Activated CD8-positive, alpha-beta T cell treated with anti-CD3 and anti-CD28 coated beads for 36 hours (primary cell): ENCODE measurements at regions not wholly inside any gene's neighbourhood (a gene's known extent, or its start where the extent isn't known, plus 50 kb on each side); places are given as distances from the start of the nearest gene placed in this dataset.

ENCODE experiments used
- ATAC-seq: fragments of 200-7000 bp; cut with Tn5 transposase; one replicate; pipeline ENCODE4 v1.10.0; 2021; ENCODE audit warnings: mild to moderate bottlenecking, moderate library complexity
- CTCF ChIA-PET: fragments of 350-600 bp; sonication (Branson Sonifier 250); formaldehyde crosslinking; loops from one replicate; lab custom pipeline; 2021; ENCODE audit warnings: antibody characterized with exemption; lab: Charles Lee
- POLR2A ChIA-PET: fragments of 350-600 bp; sonication (Branson Sonifier 250); formaldehyde crosslinking; loops from one replicate; lab custom pipeline; 2021; ENCODE audit warnings: antibody characterized with exemption; lab: Charles Lee
- DNase-seq: peaks from one replicate; pipeline ENCODE4 v3.0.0-alpha.2; 2020
- H3K27ac Mint-ChIP-seq: one replicate; pipeline ENCODE4 v1.8.0; 2021; ENCODE audit warnings: mild to moderate bottlenecking, mixed read lengths
- H3K27me3 Mint-ChIP-seq: one replicate; pipeline ENCODE4 v1.8.0; 2021; ENCODE audit warnings: mixed read lengths
- H3K36me3 Mint-ChIP-seq: one replicate; pipeline ENCODE4 v1.8.0; 2021; ENCODE audit warnings: low read depth, mixed read lengths
- H3K4me1 Mint-ChIP-seq: one replicate; pipeline ENCODE4 v1.8.0; 2021; ENCODE audit warnings: low read depth, mixed read lengths
- H3K4me3 Mint-ChIP-seq: one replicate; pipeline ENCODE4 v1.8.0; 2021; ENCODE audit warnings: mild to moderate bottlenecking, moderate library complexity, mixed read lengths
- H3K9me3 Mint-ChIP-seq: one replicate; pipeline ENCODE4 v1.8.0; 2021; ENCODE audit warnings: mixed read lengths
- intact Hi-C: fragments of 100-400 bp; cut with micrococcal nuclease; formaldehyde crosslinking; loops from one replicate; pipeline ENCODE4 v1.10.0; 2022
- TF ChIP-seq, protein P1 (sequence below): fragments of 200-600 bp; IDR thresholded peaks from one replicate; pipeline ENCODE4 v1.8.0; 2022; ENCODE audit warnings: antibody characterized with exemption, mild to moderate bottlenecking

- ATAC-seq (no peak), DNase-seq (no peak)
- H3K4me1 Mint-ChIP-seq, result no peaks in the 10 kb centered on the region
- no peak overlapping the region for H3K27ac Mint-ChIP-seq
- H3K9me3 Mint-ChIP-seq, result peaks cover 3% of the 10 kb centered on the region
- ChIA-PET POLR2A (no interaction called here), CTCF (no interaction called here)
- no peak overlapping the region for H3K4me3 Mint-ChIP-seq
- intact Hi-C loops, result no loop called here
- H3K27me3 Mint-ChIP-seq, result no peaks in the 10 kb centered on the region
- no peaks in the 10 kb centered on the region for H3K36me3 Mint-ChIP-seq
- TF ChIP-seq, protein P1, sequence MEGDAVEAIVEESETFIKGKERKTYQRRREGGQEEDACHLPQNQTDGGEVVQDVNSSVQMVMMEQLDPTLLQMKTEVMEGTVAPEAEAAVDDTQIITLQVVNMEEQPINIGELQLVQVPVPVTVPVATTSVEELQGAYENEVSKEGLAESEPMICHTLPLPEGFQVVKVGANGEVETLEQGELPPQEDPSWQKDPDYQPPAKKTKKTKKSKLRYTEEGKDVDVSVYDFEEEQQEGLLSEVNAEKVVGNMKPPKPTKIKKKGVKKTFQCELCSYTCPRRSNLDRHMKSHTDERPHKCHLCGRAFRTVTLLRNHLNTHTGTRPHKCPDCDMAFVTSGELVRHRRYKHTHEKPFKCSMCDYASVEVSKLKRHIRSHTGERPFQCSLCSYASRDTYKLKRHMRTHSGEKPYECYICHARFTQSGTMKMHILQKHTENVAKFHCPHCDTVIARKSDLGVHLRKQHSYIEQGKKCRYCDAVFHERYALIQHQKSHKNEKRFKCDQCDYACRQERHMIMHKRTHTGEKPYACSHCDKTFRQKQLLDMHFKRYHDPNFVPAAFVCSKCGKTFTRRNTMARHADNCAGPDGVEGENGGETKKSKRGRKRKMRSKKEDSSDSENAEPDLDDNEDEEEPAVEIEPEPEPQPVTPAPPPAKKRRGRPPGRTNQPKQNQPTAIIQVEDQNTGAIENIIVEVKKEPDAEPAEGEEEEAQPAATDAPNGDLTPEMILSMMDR, result no peak
Measured at GRCh38 chr14:43872752-43873655, 634.1 kb downstream of the FSCB start.

- ChIA-PET CTCF (no interaction called here), POLR2A (no interaction called here)
- ATAC-seq, result no peak
- Mint-ChIP-seq H3K27me3 (no peaks in the 10 kb centered on the region), H3K36me3 (no peaks in the 10 kb centered on the region), H3K4me3 (no peak overlapping the region), H3K27ac (no peak overlapping the region), H3K9me3 (peaks cover 3% of the 10 kb centered on the region), H3K4me1 (no peaks in the 10 kb centered on the region)
- DNase-seq, result no peak
- intact Hi-C loops, result no loop called here
- TF ChIP-seq, protein P1, result no peak
Measured at GRCh38 chr14:43872222-43872621, 634.9 kb downstream of the FSCB start.

GRCh38 chr14:43858981-43859380 is 648.1 kb downstream of the FSCB start:
- Mint-ChIP-seq H3K27me3 (no peaks in the 10 kb centered on the region), H3K4me1 (no peaks in the 10 kb centered on the region), H3K4me3 (no peak overlapping the region), H3K27ac (no peak overlapping the region), H3K36me3 (no peaks in the 10 kb centered on the region), H3K9me3 (peaks cover 7% of the 10 kb centered on the region)
- ChIA-PET CTCF (no interaction called here), POLR2A (no interaction called here)
- intact Hi-C loops, result no loop called here
- no peak for ATAC-seq
- DNase-seq, result no peak
- TF ChIP-seq, protein P1, result no peak

DNA sequence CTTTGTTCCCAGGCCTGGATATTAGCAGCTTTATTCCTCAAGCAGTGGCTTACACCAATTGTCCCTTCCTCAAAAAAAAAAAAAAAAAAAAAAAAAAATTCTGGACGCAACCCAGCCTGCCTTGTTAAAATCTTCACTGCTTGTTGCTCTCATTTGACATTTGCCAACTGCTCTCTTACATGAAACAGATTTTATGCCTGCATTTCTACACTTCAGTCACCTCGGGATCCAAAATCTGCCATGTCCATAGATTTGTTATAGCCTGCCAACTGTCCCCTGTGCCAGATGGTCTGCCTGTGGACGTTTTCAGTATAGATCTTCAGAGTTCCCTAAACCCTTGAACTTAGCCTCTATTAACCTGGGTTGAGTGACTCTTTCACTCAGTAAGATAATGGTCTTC is 651.5 kb downstream of the FSCB start:
- no peak for ATAC-seq
- Mint-ChIP-seq H3K36me3 (no peaks in the 10 kb centered on the region), H3K4me1 (no peaks in the 10 kb centered on the region), H3K4me3 (no peak overlapping the region), H3K9me3 (peaks cover 12% of the 10 kb centered on the region), H3K27ac (no peak overlapping the region), H3K27me3 (no peaks in the 10 kb centered on the region)
- CTCF ChIA-PET, result no interaction called here
- TF ChIP-seq, protein P1, result no peak
- intact Hi-C loops, result no loop called here
- DNase-seq, result no peak
- POLR2A ChIA-PET, result no interaction called here

GRCh38 chr14:43853541-43853940 is 653.5 kb downstream of the FSCB start:
- ATAC-seq (no peak), DNase-seq (no peak)
- TF ChIP-seq, protein P1, result no peak
- intact Hi-C loops, result no loop called here
- no peaks in the 10 kb centered on the region for H3K4me1 Mint-ChIP-seq
- no peaks in the 10 kb centered on the region for H3K27me3 Mint-ChIP-seq
- H3K27ac Mint-ChIP-seq, result no peak overlapping the region
- ChIA-PET POLR2A (no interaction called here), CTCF (no interaction called here)
- no peaks in the 10 kb centered on the region for H3K36me3 Mint-ChIP-seq
- H3K9me3 Mint-ChIP-seq, result peaks cover 12% of the 10 kb centered on the region
- H3K4me3 Mint-ChIP-seq, result no peak overlapping the region
